ENCODE measurements at regions not wholly inside any gene's neighbourhood (a gene's known extent, or its start where the extent isn't known, plus 50 kb on each side); places are given as distances from the start of the nearest gene placed in this dataset.
"Not testable (repeated sequence)": the region's sequence is repeated elsewhere in the genome, so short reads cannot be mapped to it uniquely, and the experiment has no call there.

- intact Hi-C loops (cut with micrococcal nuclease): no loop called here
- ChIA-PET CTCF (no interaction called here), POLR2A (no interaction called here)
- ATAC-seq (ENCODE audit: low read depth): no peak
- Mint-ChIP-seq H3K9me3 (no peaks in the 10 kb centered on the region), H3K36me3 (ENCODE audit: low read depth) (no peaks in the 10 kb centered on the region), H3K27me3 (no peaks in the 10 kb centered on the region), H3K4me3 (no peak overlapping the region), H3K27ac (no peak overlapping the region), H3K4me1 (peaks cover 10% of the 10 kb centered on the region)
- TF ChIP-seq CTCF (IDR thresholded peaks at IDR 0.05): no peak
- no peak for DNase-seq
Observed at GRCh38 chr16:17962726-17963125, 373.8 kb downstream of the NPIPA8 start.

- H3K27ac Mint-ChIP-seq; POLR2A ChIA-PET; DNase-seq; ATAC-seq (ENCODE audit: low read depth); H3K9me3 Mint-ChIP-seq; H3K27me3 Mint-ChIP-seq; H3K36me3 Mint-ChIP-seq (ENCODE audit: low read depth); intact Hi-C loops (cut with micrococcal nuclease); H3K4me3 Mint-ChIP-seq: not testable (repeated sequence)
- CTCF ChIA-PET: interaction anchor here (0.6 kb wide), 1 partner anchor 12 kb away, joined by 3 read pairs; no protein-coding TSS in a partner anchor
- H3K4me1 Mint-ChIP-seq: peaks cover 10% of the 10 kb centered on the region
Observed at GRCh38 chr16:17961822-17962221, 374.7 kb downstream of the NPIPA8 start.

GRCh38 chr16:17951378-17951777, 385.2 kb downstream of the NPIPA8 start:
- CTCF ChIA-PET: no interaction called here
- H3K4me1 Mint-ChIP-seq: peaks cover 8% of the 10 kb centered on the region
- no peaks in the 10 kb centered on the region for H3K36me3 Mint-ChIP-seq (ENCODE audit: low read depth)
- peaks cover 20% of the 10 kb centered on the region for H3K27me3 Mint-ChIP-seq
- ATAC-seq (ENCODE audit: low read depth): no peak
- TF ChIP-seq CTCF (IDR thresholded peaks at IDR 0.05): no peak
- intact Hi-C loops (cut with micrococcal nuclease): no loop called here
- POLR2A ChIA-PET: no interaction called here
- peaks cover 2% of the 10 kb centered on the region for H3K9me3 Mint-ChIP-seq
- no peak overlapping the region for H3K27ac Mint-ChIP-seq
- no peak for DNase-seq
- no peak overlapping the region for H3K4me3 Mint-ChIP-seq

- ATAC-seq (ENCODE audit: low read depth): no peak
- Mint-ChIP-seq H3K27me3 (peaks cover 18% of the 10 kb centered on the region), H3K4me1 (peaks cover 8% of the 10 kb centered on the region), H3K36me3 (ENCODE audit: low read depth) (no peaks in the 10 kb centered on the region), H3K4me3 (no peak overlapping the region), H3K9me3 (peaks cover 2% of the 10 kb centered on the region), H3K27ac (no peak overlapping the region)
- intact Hi-C loops (cut with micrococcal nuclease): no loop called here
- ChIA-PET POLR2A (no interaction called here), CTCF (interaction anchor here (0.7 kb wide), 1 partner anchor 12 kb away, joined by 3 read pairs; no protein-coding TSS in a partner anchor)
- no peak for DNase-seq
- no peak for TF ChIP-seq CTCF (IDR thresholded peaks at IDR 0.05)
Observed at GRCh38 chr16:17949982-17950250, 386.6 kb downstream of the NPIPA8 start.

- ChIA-PET POLR2A (no interaction called here), CTCF (interaction anchor here (0.7 kb wide), 1 partner anchor 12 kb away, joined by 3 read pairs; no protein-coding TSS in a partner anchor)
- intact Hi-C loops (cut with micrococcal nuclease): no loop called here
- TF ChIP-seq CTCF (IDR thresholded peaks at IDR 0.05): no peak
- Mint-ChIP-seq H3K9me3 (peaks cover 2% of the 10 kb centered on the region), H3K36me3 (ENCODE audit: low read depth) (no peaks in the 10 kb centered on the region), H3K27me3 (peaks cover 14% of the 10 kb centered on the region), H3K27ac (no peak overlapping the region), H3K4me1 (peaks cover 5% of the 10 kb centered on the region), H3K4me3 (no peak overlapping the region)
- no peak for ATAC-seq (ENCODE audit: low read depth)
- DNase-seq: no peak
Observed at GRCh38 chr16:17949141-17949981, 387.2 kb downstream of the NPIPA8 start.

GRCh38 chr16:17947637-17948036, 388.9 kb downstream of the NPIPA8 start:
- Mint-ChIP-seq H3K9me3 (peaks cover 2% of the 10 kb centered on the region), H3K4me3 (no peak overlapping the region), H3K27me3 (peaks cover 19% of the 10 kb centered on the region), H3K36me3 (ENCODE audit: low read depth) (no peaks in the 10 kb centered on the region), H3K4me1 (peaks cover 5% of the 10 kb centered on the region), H3K27ac (no peak overlapping the region)
- no peak for TF ChIP-seq CTCF (IDR thresholded peaks at IDR 0.05)
- ATAC-seq (ENCODE audit: low read depth): no peak
- intact Hi-C loops (cut with micrococcal nuclease): no loop called here
- ChIA-PET CTCF (no interaction called here), POLR2A (no interaction called here)
- DNase-seq: no peak
